ENCODE measurements at regions not wholly inside any gene's neighbourhood (a gene's known extent, or its start where the extent isn't known, plus 50 kb on each side); places are given as distances from the start of the nearest gene placed in this dataset.

DNA sequence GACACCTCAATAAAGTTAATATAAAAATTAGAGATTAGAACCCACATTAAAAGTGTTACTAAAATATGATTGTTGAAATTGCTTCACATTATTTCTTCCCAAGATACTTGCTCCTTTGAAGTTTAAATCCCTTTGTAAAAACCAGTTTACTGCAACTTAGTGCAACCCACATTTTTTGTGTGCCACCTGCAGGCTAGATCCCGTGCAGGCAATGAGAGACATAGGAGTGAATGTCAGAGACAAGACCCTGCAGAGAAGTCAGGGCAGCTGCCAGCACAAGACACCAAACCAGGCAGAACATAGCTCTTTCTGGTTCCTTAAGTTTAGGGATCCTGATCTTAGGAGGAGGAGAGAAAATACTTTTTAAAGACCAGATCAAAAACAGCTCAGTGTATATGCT, 142.8 kb upstream of the MTNR1B start:
- TF ChIP-seq, protein P1, sequence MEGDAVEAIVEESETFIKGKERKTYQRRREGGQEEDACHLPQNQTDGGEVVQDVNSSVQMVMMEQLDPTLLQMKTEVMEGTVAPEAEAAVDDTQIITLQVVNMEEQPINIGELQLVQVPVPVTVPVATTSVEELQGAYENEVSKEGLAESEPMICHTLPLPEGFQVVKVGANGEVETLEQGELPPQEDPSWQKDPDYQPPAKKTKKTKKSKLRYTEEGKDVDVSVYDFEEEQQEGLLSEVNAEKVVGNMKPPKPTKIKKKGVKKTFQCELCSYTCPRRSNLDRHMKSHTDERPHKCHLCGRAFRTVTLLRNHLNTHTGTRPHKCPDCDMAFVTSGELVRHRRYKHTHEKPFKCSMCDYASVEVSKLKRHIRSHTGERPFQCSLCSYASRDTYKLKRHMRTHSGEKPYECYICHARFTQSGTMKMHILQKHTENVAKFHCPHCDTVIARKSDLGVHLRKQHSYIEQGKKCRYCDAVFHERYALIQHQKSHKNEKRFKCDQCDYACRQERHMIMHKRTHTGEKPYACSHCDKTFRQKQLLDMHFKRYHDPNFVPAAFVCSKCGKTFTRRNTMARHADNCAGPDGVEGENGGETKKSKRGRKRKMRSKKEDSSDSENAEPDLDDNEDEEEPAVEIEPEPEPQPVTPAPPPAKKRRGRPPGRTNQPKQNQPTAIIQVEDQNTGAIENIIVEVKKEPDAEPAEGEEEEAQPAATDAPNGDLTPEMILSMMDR (conservative IDR thresholded peaks at IDR 0.05 in 1 of 2, IDR thresholded peaks at IDR 0.05 in 1 of 2; ENCODE audit: low read depth in 1 of 2, low read length in 2 of 2) = no peak
- no peak for TF ChIP-seq EZH2 (IDR thresholded peaks at IDR 0.05; ENCODE audit: low read length, missing control alignments)
